ENCODE measurements at regions not wholly inside any gene's neighbourhood (a gene's known extent, or its start where the extent isn't known, plus 50 kb on each side); places are given as distances from the start of the nearest gene placed in this dataset.

DNA sequence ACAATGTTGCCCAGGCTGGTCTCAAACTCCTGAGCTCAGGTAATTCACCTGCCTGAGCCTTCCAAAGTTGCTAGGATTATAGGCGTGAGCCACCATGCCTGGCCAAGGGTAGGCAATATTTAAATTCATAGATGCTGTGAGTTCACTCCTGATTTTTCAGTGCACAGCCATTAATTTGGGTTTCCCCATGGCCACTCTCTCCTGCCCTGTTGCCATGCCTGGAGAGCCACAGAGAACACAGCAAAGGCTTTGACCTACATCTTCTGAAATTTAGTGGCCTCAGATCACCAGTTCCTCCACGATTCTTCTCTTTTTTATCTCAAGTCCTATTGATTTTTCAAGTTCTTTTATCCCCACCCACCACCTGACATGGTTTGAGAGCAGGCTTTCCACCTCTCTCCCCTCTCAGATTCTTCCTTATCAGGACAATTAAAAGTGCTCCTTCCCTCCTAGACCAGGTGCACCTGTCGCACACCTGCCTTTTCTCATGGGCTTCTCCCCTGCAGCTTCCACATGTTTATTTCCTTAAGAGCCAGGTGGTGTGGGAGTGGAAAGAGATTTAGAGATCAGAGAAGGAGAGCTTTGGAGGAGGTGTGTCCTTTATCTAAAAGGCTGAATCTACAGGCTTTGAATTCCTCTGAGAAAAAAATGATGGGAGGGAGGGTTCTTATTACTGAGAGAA is 123.8 kb downstream of the ADRA2A start:
- no peak for DNase-seq

DNA sequence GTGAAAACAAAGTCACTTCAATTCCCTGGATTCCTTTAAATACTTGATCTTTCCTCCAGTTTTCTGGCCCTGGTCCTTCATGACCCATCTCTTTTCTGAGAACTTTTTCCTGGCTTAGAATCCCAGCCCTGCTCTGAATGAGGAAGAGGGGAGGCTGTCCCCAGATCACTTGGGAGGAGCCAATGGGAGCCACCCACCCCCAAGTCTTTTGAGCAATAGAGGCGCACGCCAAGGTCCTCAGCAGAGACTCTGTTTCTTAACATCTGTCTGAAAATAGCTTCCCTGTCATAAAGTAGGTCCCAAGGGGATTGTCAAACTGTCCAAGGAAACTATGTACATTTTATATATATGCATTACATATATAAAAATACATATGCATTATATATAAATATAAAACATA is 126.8 kb downstream of the ADRA2A start:
- DNase-seq: no peak

DNA sequence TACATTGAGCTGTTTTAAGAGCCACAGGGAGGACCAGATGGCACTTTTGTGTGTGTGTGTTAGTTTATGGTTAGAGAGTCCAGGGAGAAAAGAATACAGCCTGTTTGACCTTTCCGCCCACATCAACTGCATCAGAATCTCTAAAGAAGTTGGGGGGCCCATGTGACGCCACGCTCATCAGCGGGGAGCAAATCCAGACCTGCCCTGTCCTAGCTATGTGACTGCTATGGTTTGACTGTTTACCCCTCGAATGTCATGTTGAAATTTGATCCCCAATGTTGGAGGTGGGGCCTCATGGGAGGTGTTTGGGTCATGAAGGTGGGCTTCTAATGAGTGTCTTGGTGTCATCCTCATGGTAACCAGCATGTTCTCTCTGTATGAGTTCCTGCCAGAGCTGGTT is 128.0 kb downstream of the ADRA2A start:
- no peak for DNase-seq

DNA sequence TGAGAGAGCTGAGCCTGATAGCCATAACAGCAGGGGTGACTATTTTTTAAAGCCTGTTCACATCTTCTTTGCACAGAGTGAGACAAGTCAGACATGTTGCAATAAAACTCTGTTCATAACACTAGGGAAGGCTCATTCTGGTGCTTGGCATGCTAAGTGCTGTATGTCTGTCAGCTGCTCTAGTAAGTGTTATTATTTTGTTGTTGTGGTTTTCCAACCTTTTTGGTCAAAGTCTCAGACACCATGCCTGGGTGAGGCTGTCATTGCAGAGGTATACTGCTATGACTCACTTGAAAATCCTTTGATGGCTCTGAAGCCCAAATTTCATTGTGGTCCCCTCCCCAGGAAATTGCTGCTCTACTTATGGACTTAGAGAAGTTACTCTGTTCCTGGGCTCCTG is 129.7 kb downstream of the ADRA2A start:
- DNase-seq: no peak

DNA sequence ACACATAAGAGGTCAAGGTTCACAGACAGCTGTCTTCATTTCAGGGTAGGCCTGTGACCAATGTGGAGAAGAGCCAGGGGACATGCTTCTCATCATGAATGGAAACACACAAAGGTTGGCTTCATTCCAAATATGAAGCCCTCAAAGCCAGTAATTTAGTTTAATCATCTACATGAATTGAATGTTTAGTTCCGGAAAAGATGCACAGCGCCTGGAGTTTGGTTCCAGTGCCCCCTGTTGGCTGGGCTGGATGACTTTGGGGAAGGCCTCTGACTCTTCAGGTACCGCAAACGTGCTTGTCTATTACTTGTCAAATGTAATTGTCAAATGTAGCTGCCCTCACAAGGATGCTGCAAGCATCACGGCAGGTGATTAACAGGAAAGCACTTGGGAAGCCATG is 130.7 kb downstream of the ADRA2A start:
- peak in 1 of 56 donors; percentile 1 for DNase-seq

DNA sequence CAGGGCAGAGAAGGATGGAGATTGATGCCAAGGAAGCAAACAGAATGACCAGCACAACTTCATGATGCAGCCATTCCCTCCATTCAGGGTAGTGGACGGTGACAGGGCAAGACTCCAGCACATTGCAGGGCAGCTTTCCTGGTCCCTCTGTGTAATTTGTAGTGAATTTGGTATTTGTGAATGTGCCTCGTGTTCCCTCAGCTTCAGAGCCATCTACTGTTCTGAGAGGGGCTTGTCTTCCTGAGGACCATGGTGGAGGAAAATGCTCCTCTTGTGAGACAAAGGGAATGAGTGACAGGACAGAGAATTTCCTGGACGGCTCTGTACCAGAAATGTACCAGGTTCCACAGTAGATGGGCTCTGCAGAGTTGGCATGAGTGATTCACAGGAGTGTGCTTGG is 132.1 kb downstream of the ADRA2A start:
- DNase-seq: no peak

DNA sequence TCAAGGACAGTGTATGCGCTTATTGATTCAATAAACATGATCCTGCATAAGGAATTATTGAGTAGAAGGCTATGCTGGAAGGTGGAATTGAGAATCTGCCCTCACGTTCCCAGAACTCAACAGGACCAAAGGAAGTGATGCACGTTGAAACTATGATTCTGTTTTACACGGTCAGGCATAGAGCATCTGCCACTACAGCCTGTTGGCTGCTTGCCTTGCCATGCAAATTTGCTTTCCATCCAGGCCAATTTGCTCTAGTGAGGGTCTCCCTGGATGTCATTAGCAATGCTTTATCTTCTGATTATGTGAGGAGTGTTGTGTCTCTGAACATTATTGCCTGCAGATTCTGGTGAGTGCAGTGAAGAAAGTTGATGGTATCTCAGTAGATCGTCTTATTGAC is 132.9 kb downstream of the ADRA2A start:
- no peak for DNase-seq

DNA sequence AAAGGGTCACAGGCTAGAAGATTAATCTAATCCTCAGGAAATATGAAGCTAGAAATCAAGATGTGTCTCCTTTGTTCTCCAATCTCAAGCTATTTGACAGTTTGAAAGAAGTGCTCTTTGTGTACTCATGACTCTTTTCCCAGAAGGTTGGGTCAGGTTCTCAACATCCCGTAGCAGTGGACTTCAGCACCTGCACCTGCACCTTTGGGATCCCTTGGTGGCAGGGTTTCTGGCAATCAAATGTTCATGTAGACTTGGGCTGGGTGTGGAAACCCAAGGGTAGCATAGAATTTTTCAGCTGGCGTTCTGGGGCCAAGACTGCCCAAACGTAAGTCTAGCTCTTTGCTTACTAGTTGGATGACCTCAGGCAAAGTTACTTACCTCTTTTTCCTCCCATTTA is 134.4 kb downstream of the ADRA2A start:
- DNase-seq: no peak

DNA sequence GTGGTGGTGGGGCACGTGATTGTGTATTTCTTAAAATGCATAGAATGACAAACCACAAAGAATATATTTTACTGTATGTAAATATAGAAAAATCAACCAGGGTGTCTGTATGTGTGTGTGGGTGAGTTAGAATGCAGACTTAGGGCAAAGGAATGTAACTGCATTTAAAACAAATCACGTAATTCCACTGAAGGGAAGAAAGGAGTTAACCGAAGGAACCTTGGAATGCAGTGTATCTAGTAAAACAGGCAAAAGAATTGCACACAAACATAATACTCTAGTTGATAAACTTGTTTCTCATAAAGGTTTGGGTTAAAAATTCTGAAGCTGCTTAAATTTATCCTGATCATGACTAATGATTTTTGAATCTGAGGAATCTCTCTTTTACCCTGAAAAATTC is 134.9 kb downstream of the ADRA2A start:
- DNase-seq: no peak

DNA sequence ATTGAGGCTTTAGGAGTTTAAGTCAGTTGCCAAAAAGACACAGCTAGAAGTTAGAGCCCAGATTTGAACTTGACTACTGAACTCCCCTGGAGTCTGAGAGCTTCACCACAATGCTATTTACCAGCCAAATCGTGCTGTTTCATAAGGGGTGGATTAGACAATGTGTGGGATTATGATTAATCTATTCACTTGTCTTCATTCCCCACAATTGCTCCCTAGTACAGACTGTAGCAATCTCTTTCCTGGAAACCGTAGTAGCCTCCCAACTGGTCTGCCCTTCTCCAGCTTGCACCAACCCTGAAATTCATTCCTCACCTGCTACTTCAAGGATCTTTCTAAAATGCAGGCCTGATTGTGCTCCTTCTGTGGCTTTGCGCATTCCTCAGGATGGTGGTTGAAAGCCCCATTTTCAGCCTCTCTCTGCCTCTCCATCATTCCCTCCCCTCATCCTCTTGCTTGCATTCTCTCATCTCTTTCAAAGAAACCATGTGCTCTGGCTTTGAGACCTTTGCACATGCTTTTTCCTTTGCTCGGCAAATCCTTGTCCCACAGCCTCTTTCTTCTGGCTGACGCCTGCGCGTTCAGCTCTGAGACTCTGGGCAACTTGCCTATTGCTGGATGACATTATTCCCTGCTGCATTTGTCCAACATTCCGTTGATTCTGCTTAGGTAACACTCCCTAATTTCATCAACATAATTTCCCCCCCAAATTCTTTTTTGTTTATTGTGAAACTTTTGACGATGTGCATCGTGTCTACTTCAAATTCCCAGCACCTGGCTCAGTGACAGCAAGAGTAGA is 145.1 kb downstream of the ADRA2A start:
- DNase-seq: peak in 6 of 56 donors; percentile 2 to 32 (median 8)

DNA sequence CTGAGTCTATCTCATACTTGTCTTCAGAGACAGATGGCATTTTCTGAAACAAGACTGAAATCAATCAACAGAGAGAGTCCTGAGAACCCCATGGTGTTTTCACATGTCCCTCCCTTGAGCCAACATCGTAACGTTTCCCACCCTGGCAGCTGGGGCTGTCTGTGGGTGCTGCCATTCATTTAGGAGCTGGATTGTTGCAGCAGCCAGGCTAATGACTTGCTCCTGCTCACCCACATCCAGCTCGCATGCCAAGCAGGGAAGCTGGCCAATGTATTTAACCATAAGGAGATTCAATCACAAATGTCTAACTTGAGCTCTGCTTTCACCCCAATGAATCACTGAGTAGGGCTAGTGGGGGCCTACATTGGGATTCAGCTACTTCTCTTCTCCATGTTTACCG is 146.1 kb downstream of the ADRA2A start:
- DNase-seq: no peak

DNA sequence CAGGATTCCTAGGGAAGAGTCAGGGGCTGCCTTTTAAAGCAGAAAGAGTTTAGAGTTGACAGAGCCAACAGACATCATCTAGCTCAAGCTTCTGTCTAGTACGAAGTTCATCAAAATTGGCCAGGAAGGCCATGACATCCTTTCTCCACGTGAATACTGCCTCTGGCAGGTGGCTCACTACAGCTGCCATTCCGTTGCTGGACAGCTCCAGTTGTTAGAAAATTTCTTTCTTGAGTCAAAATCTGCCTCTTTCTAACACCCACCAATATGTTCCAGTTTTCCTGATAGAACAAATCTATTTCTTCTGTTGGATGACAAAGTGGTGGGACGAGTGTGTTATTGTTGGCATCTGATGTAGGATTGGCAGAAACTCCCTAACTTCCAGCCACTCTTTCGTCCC is 154.9 kb downstream of the ADRA2A start:
- no peak for DNase-seq

DNA sequence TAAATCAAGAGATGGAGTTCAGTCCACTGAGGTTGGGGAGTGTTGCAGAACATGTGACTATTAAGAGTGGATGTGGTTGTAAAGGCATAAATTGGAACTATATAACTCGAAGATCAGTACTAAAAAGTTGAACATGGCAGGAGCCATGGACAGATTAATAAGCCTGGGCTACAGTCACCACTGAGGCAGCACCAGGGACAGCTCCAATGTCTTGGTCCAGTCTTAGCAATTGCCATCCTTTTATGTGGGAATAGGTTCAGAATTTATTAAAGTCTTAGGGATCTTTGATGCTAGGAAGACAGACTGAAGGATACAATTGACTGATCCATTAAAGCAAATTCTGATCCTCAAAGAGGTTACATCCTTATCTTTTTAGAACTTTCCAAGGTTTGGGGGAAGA is 156.6 kb downstream of the ADRA2A start:
- DNase-seq: no peak

DNA sequence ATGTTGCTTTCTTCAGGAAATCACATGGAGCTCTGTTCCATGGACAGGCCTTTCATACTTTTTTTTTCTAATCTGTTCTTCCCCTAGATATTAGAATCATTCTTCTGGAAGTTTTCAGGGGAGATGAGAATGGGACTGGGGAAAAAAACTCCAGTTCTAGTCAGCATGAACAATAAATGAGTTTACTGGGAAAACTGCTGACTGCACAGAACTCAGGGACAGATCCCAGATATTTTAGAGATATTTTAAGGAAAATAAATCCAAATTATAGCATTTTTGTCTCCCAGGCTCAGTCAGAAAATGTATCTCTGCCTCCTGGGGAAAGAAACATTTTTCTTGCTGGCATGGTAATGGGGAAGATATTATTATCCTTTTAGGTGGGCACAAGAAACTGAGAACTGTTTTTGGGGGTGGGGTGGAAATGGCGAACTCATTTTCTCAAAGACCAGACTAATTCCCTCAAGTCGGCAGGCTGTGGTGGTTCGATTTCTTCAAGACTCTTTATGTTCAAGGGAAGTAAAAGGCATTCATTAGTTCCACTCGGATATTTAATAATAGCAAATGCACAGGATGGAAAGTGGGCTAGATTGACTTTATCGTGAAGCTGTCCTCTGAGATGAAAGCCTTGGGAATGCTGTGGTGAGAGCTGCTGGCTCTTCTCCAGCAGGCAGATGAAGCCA is 157.5 kb downstream of the ADRA2A start:
- no peak for DNase-seq

DNA sequence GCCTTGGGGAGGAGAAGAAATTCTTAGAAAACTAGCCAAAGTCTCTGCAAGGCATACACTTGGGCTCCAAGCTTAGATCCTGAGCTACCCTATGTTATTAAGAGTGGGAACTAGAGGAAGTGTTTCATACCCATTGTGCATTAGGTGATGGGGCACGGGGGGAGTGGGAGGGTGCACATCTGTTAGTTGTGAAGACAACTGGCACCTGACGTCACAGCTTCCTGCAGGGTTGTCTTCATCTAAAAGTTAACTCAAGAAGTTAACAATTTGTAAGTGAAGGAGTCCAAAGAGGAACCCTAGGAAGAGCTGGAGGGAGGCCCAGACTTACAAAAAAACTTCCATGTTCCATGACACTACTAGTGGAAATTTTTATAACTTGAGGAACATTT is 158.1 kb downstream of the ADRA2A start:
- no peak for DNase-seq

DNA sequence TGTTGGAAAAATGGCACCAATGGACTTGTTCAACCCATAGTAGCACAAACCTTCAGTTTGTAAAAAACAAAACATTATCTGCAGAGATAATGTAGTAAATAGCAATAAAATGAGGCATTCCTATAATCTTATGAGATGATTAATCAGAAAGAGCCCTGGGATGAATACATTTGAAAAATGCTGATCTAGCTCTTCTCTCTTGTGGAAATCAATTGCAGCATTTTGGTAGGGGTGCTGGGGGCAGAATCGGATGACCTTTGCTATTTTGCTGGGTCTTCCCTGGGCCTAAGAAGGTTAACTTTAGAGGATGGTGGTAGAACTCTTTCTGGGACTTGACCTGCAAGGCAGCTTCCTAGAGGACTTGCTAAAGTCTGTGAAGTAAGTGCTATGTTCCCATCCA is 163.5 kb downstream of the ADRA2A start:
- DNase-seq: no peak

DNA sequence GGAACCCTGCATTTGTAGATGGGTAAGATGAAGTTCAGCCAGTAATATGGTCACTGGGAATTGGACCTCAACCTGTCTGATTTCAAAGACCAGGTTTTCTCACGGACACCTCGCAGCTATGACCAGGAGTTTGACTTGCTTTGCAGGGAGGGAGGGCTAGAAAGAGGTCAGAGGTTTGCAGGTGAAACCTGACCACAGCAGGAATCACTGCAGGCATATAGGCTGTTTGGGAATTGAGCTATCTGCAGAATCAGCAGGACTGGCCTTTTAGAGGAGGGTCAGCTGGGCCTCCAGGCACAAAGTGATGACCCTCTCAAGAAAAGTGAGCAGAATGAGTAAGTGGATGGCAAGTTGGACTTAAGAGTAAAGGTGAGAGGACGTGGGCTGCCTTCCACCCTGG is 166.3 kb downstream of the ADRA2A start:
- DNase-seq: no peak

DNA sequence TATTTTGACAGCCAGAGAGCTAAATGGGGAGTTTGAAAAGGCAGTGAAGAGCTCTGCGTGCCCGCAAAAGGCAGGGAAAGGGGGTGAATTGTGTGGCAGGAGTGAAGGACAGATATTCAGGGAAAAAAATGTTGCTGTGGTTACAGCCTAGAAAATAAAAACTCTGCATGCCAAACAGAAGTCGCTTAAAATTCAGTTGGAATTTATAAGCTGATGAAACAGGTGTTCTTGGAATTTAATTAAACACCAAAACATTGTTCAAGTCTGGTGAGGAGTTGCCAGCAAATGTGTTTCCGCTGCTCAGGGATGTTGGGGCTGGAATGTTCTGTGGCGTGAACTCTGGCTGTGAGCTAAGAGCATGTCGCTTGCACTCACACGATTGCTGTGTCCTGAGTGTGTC is 169.3 kb downstream of the ADRA2A start:
- no peak for DNase-seq

DNA sequence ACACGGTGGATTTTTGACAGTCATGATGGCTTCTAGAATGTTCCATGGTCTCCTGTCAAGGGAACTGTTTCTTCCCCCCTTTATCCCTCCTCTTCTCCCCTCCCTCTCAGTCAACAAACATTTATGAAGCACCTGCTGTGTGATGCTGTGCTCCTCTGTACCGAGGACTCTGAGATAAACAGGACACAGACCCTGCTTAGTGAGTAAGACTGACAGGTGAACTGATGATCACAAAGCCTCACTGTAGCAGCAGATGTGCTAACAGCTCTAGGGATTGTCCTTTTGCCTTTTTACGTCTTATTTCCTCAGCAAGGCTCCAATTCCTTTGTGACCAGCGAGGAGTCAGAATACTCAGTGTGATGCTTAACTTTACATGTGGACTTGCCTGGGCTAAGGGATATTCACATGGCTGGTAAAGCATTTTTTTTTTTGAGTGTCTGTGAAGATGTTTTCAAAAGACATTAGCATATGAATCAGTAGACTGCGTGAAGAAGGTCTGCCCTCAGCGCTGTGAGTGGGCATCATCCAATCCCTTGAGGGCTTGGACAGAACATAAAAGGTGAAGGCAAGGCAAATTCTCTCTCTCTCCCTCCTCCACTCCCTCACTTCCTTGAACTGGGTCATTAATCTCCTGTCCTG is 170.1 kb downstream of the ADRA2A start:
- no peak for DNase-seq

DNA sequence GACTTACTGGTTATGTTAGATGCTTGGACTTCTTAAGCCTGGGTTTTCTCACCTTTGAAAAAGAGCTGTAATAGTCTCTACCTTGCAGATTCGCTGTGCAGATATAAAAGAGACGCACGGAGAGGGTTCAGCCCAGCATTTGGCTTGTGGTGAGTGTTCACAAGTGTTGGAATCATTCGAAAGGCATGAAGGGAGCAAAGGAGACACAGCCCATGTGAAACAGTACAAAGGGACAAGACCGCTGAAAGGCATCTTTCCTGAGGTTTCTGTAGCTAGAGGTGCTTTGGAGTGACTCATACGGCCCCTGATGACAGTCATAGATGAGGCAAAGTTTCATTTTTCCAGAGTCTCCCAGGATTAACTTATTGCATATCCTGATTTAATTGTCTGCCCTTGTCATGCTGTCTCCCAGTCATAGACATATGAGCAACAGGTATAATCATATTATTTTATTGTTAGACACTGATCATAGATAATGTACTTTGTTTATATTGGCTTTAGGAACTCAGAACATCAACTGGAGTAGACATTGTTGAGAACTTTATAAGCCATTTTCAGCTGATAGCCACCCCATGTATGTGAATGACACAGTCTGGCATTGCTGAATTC is 171.1 kb downstream of the ADRA2A start:
- no peak for DNase-seq

DNA sequence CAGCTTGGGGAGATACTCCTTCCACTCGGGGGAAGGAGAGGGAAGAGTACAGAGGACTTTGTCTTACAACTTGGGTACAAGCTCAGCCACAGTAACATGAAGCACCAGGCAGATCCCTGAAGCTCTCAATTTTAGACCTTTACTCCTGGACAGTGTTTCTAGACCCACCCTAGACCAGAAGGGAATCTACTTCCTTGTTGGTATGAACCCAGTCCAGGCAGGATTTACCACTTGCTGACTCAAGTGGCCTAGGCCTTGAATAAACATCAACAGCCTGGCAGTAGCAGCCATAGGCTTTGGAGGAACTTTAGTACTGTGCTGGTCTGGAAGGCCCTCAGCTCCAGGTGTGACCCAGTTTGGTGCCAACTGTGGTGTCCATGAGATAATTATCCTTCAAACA is 173.1 kb downstream of the ADRA2A start:
- no peak for DNase-seq

Data from nucleus accumbens (tissue), 56 donors.